GM12878 (cell line): ENCODE measurements at regions not wholly inside any gene's neighbourhood (a gene's known extent, or its start where the extent isn't known, plus 50 kb on each side); places are given as distances from the start of the nearest gene placed in this dataset.

ENCODE experiments used
- ATAC-seq: fragments of 200-7000 bp; cut with Tn5 transposase; 3 replicates; pipeline ENCODE4 v1.9.1; 2020; ENCODE audit warnings: mild to moderate bottlenecking, moderate library complexity
- BruUV-seq: library from RNA; stranded (reverse); fragments of 400-500 nt; replicated peaks from 2 replicates; lab custom pipeline; 2021; lab: Mats Ljungman, UMichigan
- CTCF ChIA-PET: fragments of 300-600 bp; sonication (Branson Sonifier 250); formaldehyde crosslinking; extraction: SDS; loops from one replicate; lab custom pipeline; 2021; ENCODE audit warnings: inconsistent platforms; lab: Yijun Ruan, JAX
- POLR2A ChIA-PET: fragments of 350-600 bp; formaldehyde crosslinking; extraction: SDS; loops from one replicate; lab custom pipeline; 2021; ENCODE audit warnings: inconsistent platforms; lab: Charles Lee
- RAD21 ChIA-PET: fragments of 300-600 bp; sonication (Branson Sonifier 250); formaldehyde crosslinking; loops from one replicate; lab custom pipeline; 2023; ENCODE audit warnings: antibody characterized with exemption; ENCODE audit not compliant: unreplicated experiment; lab: Charles Lee
- SMC1A ChIA-PET: fragments of 300-600 bp; sonication (Branson Sonifier 250); formaldehyde crosslinking; loops from one replicate; lab custom pipeline; 2023; ENCODE audit not compliant: unreplicated experiment, uncharacterized antibody; lab: Charles Lee
- DNase-seq: peaks from one replicate; pipeline ENCODE4 v3.0.0-alpha.2; 2011; ENCODE audit warnings: low read depth, low spot score
- FAIRE-seq: peaks from 3 replicates; lab custom pipeline; 2011; peaks lifted over from hg19 to GRCh38; lab: Jason Lieb, UNC
- H2AFZ ChIP-seq: 2 replicates; pipeline ENCODE4 v1.6.0; 2011; ENCODE audit warnings: low read depth, low read length, control low read depth; ENCODE audit not compliant: control insufficient read depth
- H3K27ac ChIP-seq: 2 replicates; pipeline ENCODE4 v1.5.1; 2011; ENCODE audit warnings: control low read depth; ENCODE audit not compliant: control insufficient read depth, insufficient read depth
- H3K27me3 ChIP-seq, 2 experiments: replicated peaks in 1 of 2; 2 replicates each; pipeline versions ENCODE4 v1.6.0 to v1.6.1; 2011; ENCODE audit warnings: low read length in 1 of 2; ENCODE audit not compliant: control insufficient read depth in 2 of 2, insufficient read depth in 2 of 2
- H3K36me3 ChIP-seq, 2 experiments: 2 replicates each; pipeline ENCODE4 v1.5.1; 2011; ENCODE audit warnings: low read length in 1 of 2; ENCODE audit not compliant: control insufficient read depth in 2 of 2, insufficient read depth in 2 of 2
- H3K4me1 ChIP-seq: 2 replicates; pipeline ENCODE4 v1.6.1; 2011; ENCODE audit warnings: mild to moderate bottlenecking, low read length, moderate library complexity, mixed read lengths; ENCODE audit not compliant: control insufficient read depth, insufficient read depth
- H3K4me2 ChIP-seq: 2 replicates; pipeline ENCODE4 v1.6.0; 2011; ENCODE audit warnings: control low read depth; ENCODE audit not compliant: control insufficient read depth, insufficient read depth
- H3K4me3 ChIP-seq: fragments of 200-600 bp; sonication (generic); 2 replicates; pipeline ENCODE4 v1.5.1; 2016
- H3K79me2 ChIP-seq: 2 replicates; pipeline ENCODE4 v1.6.0; 2011; ENCODE audit warnings: low read length; ENCODE audit not compliant: control insufficient read depth, insufficient read depth
- H3K9ac ChIP-seq: 2 replicates; pipeline ENCODE4 v1.8.0; 2011; ENCODE audit warnings: low read length, control low read depth, mixed read lengths; ENCODE audit not compliant: control insufficient read depth, insufficient read depth
- H3K9me3 ChIP-seq: replicated peaks from 3 replicates; pipeline ENCODE4 v1.5.1; 2011; ENCODE audit warnings: mild to moderate bottlenecking, low read length; ENCODE audit not compliant: control insufficient read depth, insufficient read depth
- H4K20me1 ChIP-seq: 2 replicates; pipeline ENCODE4 v1.6.0; 2011; ENCODE audit not compliant: control insufficient read depth, insufficient read depth
- BACH1 ChIP-seq: fragments of 450-650 bp; IDR thresholded peaks from 2 replicates; pipeline ENCODE4 v1.6.1; 2017; ENCODE audit warnings: mild to moderate bottlenecking, borderline replicate concordance
- CREM ChIP-seq: IDR thresholded peaks from 2 replicates; pipeline ENCODE4 v1.6.1; 2014; ENCODE audit warnings: antibody characterized with exemption, low read depth
- JUNB ChIP-seq: IDR thresholded peaks from 2 replicates; pipeline ENCODE4 v1.6.1; 2016; ENCODE audit warnings: antibody characterized with exemption, mild to moderate bottlenecking
- NFIC ChIP-seq: IDR thresholded peaks from 2 replicates; pipeline ENCODE4 v1.6.1; 2012; ENCODE audit warnings: low read depth, mild to moderate bottlenecking, inconsistent platforms, low read length, moderate library complexity
- SP1 ChIP-seq: IDR thresholded peaks from one replicate; pipeline ENCODE4 v1.6.1; 2011; ENCODE audit warnings: low read depth, low read length
- ZNF217 ChIP-seq: fragments of 450-650 bp; IDR thresholded peaks from 2 replicates; pipeline ENCODE4 v1.6.1; 2017; ENCODE audit warnings: antibody characterized with exemption, mild to moderate bottlenecking
- WGBS: methylation state at CpG from one replicate; pipeline ENCODE4 v1.1.6; 2016; ENCODE audit warnings: low lambda C conversion rate; ENCODE audit not compliant: insufficient replicate concordance, insufficient coverage; ENCODE audit errors: missing lambda C conversion rate; 5-methylcytosine and 5-hydroxymethylcytosine counted together
- in situ Hi-C: fragments of 300-500 bp; cut with MboI; formaldehyde crosslinking; loops from 9 replicates; pipeline ENCODE4 v1.14.3; 2018; ENCODE audit warnings: mixed read lengths
- intact Hi-C: fragments of 100-400 bp; cut with micrococcal nuclease; formaldehyde crosslinking; loops from one replicate; pipeline ENCODE4 v1.14.2; 2022; ENCODE audit not compliant: unreplicated experiment
- TF ChIP-seq, protein P1 (sequence below): fragments of 450-650 bp; IDR thresholded peaks from 2 replicates; pipeline ENCODE4 v1.6.1; 2018; ENCODE audit warnings: borderline replicate concordance, mild to moderate bottlenecking; ENCODE audit not compliant: partially characterized antibody

DNA sequence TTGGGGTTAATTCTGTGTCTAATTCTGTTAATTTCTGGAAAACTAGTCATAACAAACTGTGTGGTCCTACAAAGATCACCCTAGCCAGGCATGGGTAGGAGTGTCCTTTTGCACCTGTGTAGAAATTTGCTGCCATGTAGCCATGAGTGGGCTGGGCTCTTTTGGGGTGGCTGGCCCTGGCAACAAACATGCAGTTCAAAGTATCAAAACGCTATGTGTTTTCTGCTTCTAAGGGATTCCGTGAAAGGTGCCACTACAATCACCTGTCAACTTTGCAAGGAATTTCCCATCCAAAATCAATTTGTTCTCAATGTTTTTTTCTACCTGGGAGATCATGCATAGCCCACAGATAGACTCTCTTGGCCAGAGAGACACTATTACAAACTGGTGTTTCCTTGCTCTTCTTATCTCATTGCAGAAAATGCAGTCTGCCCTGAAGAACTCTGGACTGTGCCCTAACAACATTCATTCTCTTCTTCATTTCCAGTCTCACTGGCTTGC, 537.7 kb upstream of the ID2 start (continued):
- TF ChIP-seq, protein P1, sequence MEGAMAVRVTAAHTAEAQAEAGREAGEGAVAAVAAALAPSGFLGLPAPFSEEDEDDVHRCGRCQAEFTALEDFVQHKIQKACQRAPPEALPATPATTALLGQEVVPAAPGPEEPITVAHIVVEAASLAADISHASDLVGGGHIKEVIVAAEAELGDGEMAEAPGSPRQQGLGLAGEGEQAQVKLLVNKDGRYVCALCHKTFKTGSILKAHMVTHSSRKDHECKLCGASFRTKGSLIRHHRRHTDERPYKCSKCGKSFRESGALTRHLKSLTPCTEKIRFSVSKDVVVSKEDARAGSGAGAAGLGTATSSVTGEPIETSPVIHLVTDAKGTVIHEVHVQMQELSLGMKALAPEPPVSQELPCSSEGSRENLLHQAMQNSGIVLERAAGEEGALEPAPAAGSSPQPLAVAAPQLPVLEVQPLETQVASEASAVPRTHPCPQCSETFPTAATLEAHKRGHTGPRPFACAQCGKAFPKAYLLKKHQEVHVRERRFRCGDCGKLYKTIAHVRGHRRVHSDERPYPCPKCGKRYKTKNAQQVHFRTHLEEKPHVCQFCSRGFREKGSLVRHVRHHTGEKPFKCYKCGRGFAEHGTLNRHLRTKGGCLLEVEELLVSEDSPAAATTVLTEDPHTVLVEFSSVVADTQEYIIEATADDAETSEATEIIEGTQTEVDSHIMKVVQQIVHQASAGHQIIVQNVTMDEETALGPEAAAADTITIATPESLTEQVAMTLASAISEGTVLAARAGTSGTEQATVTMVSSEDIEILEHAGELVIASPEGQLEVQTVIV: no peak
- TF ChIP-seq SP1 (no peak), CREM (no peak)
- TF ChIP-seq, all 136 proteins: peak for 0

DNA sequence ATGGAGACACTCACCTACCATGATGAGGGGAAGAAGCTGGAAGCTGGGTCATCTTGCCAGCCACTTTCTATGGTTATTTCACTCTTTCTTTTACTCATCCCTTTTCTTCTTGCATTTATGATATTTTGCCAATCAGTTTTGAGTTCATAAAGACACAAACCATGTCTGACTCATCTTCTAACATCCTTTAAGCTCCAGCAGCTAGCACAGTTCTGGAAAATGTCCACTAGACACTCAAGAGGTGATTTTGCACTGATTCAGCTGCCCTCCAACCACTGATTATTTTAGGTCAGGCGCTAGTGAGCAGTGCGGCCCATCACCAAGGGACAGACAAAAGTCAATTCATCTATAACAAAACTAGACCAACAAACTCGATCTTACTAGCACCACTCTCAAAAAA, 537.1 kb upstream of the ID2 start:
- 70% methylated on average over 3 of the region's 3 CpGs for WGBS
- Histone ChIP-seq H3K4me3 (no peak overlapping the region), H3K9ac (no peak overlapping the region), H3K4me2 (no peak overlapping the region), H3K79me2 (no peaks in the 10 kb centered on the region), H3K36me3 (no peaks in the 10 kb centered on the region), H3K27ac (no peak overlapping the region), H3K27me3 (no peaks in the 10 kb centered on the region), H3K9me3 (no peaks in the 10 kb centered on the region; the same call in 2 of the 3 replicates), H3K4me1 (no peaks in the 10 kb centered on the region), H2AFZ (no peak overlapping the region), H4K20me1 (no peaks in the 10 kb centered on the region)
- DNase-seq: no peak
- ATAC-seq: no peak
- ChIA-PET POLR2A (interaction anchor here (1.0 kb wide), 1 partner anchor 85 kb away, joined by 3 read pairs; no protein-coding TSS in a partner anchor), SMC1A (interaction anchor here (1.0 to 1.7 kb wide), 2 partner anchors 9 to 15 kb away, joined by 3 to 4 read pairs; no protein-coding TSS in a partner anchor), RAD21 (interaction anchor here (0.6 to 2.1 kb wide), 2 partner anchors 16 to 420 kb away, joined by 3 to 7 read pairs; no protein-coding TSS in a partner anchor), CTCF (interaction anchor here (0.6 kb wide), 1 partner anchor 374 kb away, joined by 4 read pairs; no protein-coding TSS in a partner anchor)
- BruUV-seq: no TSS peak
- TF ChIP-seq NFIC: no peak
- TF ChIP-seq JUNB: no peak
- TF ChIP-seq BACH1: no peak
- no peak for TF ChIP-seq ZNF217
- in situ Hi-C loops (no loop called here), intact Hi-C loops (no loop called here)
- no peak for FAIRE-seq
